Heart left ventricle (tissue), 16 donors: ENCODE measurements at regions not wholly inside any gene's neighbourhood (a gene's known extent, or its start where the extent isn't known, plus 50 kb on each side); places are given as distances from the start of the nearest gene placed in this dataset.

Experiments
- ATAC-seq, 4 donors: fragments of 200-7000 bp; cut with Tn5 transposase; one replicate each; pipeline ENCODE4 v1.9.1; 2020 to 2022; ENCODE audit warnings: moderate library complexity in 4 of 4, mild to moderate bottlenecking in 3 of 4, moderate number of reproducible peaks in 1 of 4
- DNase-seq, 5 donors: peaks; one replicate each; pipeline ENCODE4 v3.0.0-alpha.2; 2020
- H3K27ac ChIP-seq, 12 donors: fragments of 200-600 bp; sonication (generic) in 4 of 12; one replicate each; pipeline versions ENCODE4 v1.5.0 to v1.8.0; 2016 to 2022; ENCODE audit warnings: mild to moderate bottlenecking in 2 of 12
- H3K27me3 ChIP-seq, 9 donors: fragments of 200-600 bp; sonication (generic) in 2 of 9; one replicate each; pipeline versions ENCODE4 v1.5.1 to v1.8.0; 2016 to 2022; ENCODE audit warnings: mild to moderate bottlenecking in 3 of 9
- H3K36me3 ChIP-seq, 9 donors: fragments of 200-600 bp; sonication (generic) in 2 of 9; one replicate each; pipeline versions ENCODE4 v1.5.0 to v1.8.0; 2018 to 2022; ENCODE audit warnings: mild to moderate bottlenecking in 2 of 9
- H3K4me1 ChIP-seq, 12 donors: fragments of 200-600 bp; sonication (generic) in 4 of 12; one replicate each; pipeline versions ENCODE4 v1.5.0 to v1.8.0; 2016 to 2022; ENCODE audit warnings: mild to moderate bottlenecking in 3 of 12
- H3K4me3 ChIP-seq, 12 donors: fragments of 200-600 bp; sonication (generic) in 4 of 12; one replicate each; pipeline versions ENCODE4 v1.5.0 to v1.8.0; 2017 to 2022; ENCODE audit warnings: mild to moderate bottlenecking in 9 of 12, moderate library complexity in 4 of 12
- H3K9me3 ChIP-seq, 12 donors: fragments of 200-600 bp; sonication (generic) in 4 of 12; one replicate each; pipeline versions ENCODE4 v1.5.0 to v1.8.0; 2016 to 2022; ENCODE audit warnings: mild to moderate bottlenecking in 1 of 12
- POLR2A ChIP-seq, 2 donors: fragments of 450-650 bp; IDR thresholded peaks; one replicate each; pipeline ENCODE4 v1.6.1; 2017; ENCODE audit warnings: antibody characterized with exemption in 2 of 2, mild to moderate bottlenecking in 2 of 2, moderate library complexity in 2 of 2
- WGBS, 4 donors: extraction: QIAGEN DNeasy Blood & Tissue Kit in 2 of 4; methylation state at CpG; one replicate each; pipeline versions ENCODE4 v1.1.5 to v1.1.7; 2013 to 2018; 5-methylcytosine and 5-hydroxymethylcytosine counted together
- intact Hi-C, 10 donors: fragments of 100-400 bp; cut with DNase I; formaldehyde crosslinking; loops; one replicate each; pipeline versions ENCODE4 v1.11.1 to v1.14.2; 2022
- TF ChIP-seq, protein P1 (sequence below), 12 donors: fragments of 200-600 bp; sonication (generic) in 4 of 12; IDR thresholded peaks; one replicate each; pipeline versions ENCODE4 v1.5.0 to v1.8.0; 2018 to 2022; ENCODE audit warnings: antibody characterized with exemption in 12 of 12, mild to moderate bottlenecking in 5 of 12
- donor health status: ischemic (EF 13 %, LVEDD 7.1; RV severe dilation, severe dysfunction).
- donor health status: healthy with polysubstance abuse.
- donor health status: DM: no; HTN: yes; CAD: no.
- donor health status: DM: no; HTN: no; CAD: no.
- donor health status: ischemic (EF 25% LVEDD 6.9; RV normal size, moderate dysfunction).
- donor health status: ischemic (EF 25% LVEDD 5.7; RV mildly dilated, moderate dysfunction).
- donor health status: healthy.
- donor health status: DM: yes; HTN: yes; CAD: no.
- donor health status: ischemic (EF 35%, LVEDD 5.7; RV mildly dilated, moderate dysfunction).
- donor health status: nonischemic (EF 11% LVEDD 7.7; RV severe dilation, severe dysfunction).
- donor health status: DM: yes; HTN: yes; CAD: no.
- donor health status: PGD.
- donor health status: ischemic (EF 29% LVEDD 5.4; RV normal size, mild dysfunction).
- donor health status: nonischemic (EF 23%, LVEDD 6.1; RV moderate dilation, normal function).

DNA sequence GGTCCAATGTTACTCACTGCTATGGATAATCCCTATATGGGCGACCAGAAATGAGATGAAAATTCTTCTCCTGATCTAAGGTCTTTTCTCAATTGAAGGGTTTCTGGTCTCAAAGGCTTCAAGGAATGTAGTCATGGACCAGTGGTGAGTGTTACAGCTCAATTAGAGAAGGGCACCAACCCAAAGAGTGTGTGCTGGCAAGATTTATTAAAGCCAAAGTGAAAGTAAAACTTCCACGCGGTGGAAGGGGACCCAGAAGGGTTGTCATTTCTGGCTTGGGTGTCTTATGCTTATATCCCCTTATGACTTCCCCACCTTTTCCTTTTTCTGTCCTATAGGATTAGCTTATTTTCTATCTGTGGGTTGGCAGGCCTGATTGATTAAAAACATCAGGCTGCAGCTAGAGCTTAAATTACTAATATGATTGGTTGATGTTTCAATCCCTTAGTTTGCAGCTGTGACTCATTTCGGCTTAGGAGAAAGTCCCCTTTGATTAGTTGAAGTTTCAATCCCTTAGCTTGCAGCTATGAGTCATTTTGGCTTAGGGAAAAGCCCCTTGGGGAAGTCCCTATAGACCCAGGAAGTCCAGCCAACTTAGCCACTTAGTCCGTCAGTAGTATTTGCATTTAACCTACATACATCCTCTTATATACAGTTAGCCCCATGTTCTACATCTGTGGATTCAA lies 179.5 kb upstream of the NLGN4Y start:
- H3K27me3 ChIP-seq, result no peaks in the 10 kb centered on the region
- WGBS, 4 donors, result 65 to 73% methylated on average over 5 of the region's 5 CpGs; no CpG with 5 or more reads in 2 of the 4 donors
- peak overlapping the region in 4 of 12 donors; percentile 10 to 33 (median 20) for H3K4me3 ChIP-seq
- no peak for DNase-seq
- H3K9me3 ChIP-seq, result no peaks in the 10 kb centered on the region
- intact Hi-C loops, result no loop called here
- no peaks in the 10 kb centered on the region for H3K36me3 ChIP-seq
- no peak for ATAC-seq
- H3K27ac ChIP-seq, result no peak overlapping the region
- TF ChIP-seq, protein P1, sequence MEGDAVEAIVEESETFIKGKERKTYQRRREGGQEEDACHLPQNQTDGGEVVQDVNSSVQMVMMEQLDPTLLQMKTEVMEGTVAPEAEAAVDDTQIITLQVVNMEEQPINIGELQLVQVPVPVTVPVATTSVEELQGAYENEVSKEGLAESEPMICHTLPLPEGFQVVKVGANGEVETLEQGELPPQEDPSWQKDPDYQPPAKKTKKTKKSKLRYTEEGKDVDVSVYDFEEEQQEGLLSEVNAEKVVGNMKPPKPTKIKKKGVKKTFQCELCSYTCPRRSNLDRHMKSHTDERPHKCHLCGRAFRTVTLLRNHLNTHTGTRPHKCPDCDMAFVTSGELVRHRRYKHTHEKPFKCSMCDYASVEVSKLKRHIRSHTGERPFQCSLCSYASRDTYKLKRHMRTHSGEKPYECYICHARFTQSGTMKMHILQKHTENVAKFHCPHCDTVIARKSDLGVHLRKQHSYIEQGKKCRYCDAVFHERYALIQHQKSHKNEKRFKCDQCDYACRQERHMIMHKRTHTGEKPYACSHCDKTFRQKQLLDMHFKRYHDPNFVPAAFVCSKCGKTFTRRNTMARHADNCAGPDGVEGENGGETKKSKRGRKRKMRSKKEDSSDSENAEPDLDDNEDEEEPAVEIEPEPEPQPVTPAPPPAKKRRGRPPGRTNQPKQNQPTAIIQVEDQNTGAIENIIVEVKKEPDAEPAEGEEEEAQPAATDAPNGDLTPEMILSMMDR (IDR thresholded peaks at IDR 0.05), result no peak
- TF ChIP-seq POLR2A (IDR thresholded peaks at IDR 0.05), result no peak
- no peaks in the 10 kb centered on the region for H3K4me1 ChIP-seq

GRCh38 chrY:14351590-14351989 lies 172.7 kb upstream of the NLGN4Y start:
- TF ChIP-seq, protein P1 (IDR thresholded peaks at IDR 0.05), result no peak
- H3K4me3 ChIP-seq, result no peak overlapping the region
- intact Hi-C loops, result no loop called here
- no peak overlapping the region for H3K27ac ChIP-seq
- H3K4me1 ChIP-seq, result no peaks in the 10 kb centered on the region
- no peaks in the 10 kb centered on the region for H3K9me3 ChIP-seq
- H3K36me3 ChIP-seq, result no peaks in the 10 kb centered on the region
- ATAC-seq (no peak), DNase-seq (no peak)
- no peaks in the 10 kb centered on the region for H3K27me3 ChIP-seq
- WGBS, 4 donors, result 7 to 12% methylated on average over 1 of the region's 1 CpG; no CpG with 5 or more reads in 2 of the 4 donors

DNA sequence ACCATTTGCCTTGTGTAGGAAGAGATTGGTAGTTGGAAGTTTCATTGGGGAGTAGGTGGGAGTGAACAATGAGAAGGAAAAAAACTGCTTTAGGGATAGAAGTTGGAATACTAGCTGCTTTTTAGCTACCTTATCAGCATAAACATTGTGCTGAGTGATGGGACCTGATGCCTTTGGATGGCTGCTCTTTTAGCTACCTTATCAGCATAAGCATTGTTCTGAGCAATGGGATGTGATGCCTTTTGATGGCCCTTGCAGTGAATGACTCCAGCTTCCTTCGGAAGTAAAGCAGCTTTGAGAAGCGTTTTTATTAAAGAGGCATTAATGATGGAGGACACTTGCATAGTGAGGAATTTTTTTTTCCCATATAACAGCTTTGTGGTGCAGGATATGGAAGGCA lies 168.2 kb upstream of the NLGN4Y start:
- Histone ChIP-seq H3K36me3 (no peaks in the 10 kb centered on the region), H3K27me3 (no peaks in the 10 kb centered on the region), H3K9me3 (no peaks in the 10 kb centered on the region), H3K4me1 (no peaks in the 10 kb centered on the region), H3K27ac (no peak overlapping the region), H3K4me3 (no peak overlapping the region)
- DNase-seq, result no peak
- TF ChIP-seq, protein P1 (IDR thresholded peaks at IDR 0.05), result no peak
- TF ChIP-seq POLR2A (IDR thresholded peaks at IDR 0.05), result no peak
- intact Hi-C loops, result no loop called here
- 57% methylated on average over 2 of the region's 2 CpGs; no CpG with 5 or more reads in 2 of the 4 donors for WGBS, 4 donors
- ATAC-seq, result no peak

- Histone ChIP-seq H3K4me3 (no peak overlapping the region), H3K36me3 (no peaks in the 10 kb centered on the region), H3K9me3 (no peaks in the 10 kb centered on the region), H3K27me3 (no peaks in the 10 kb centered on the region), H3K4me1 (no peaks in the 10 kb centered on the region), H3K27ac (no peak overlapping the region)
- ATAC-seq (no peak), DNase-seq (no peak)
- TF ChIP-seq, protein P1 (IDR thresholded peaks at IDR 0.05), result no peak
- TF ChIP-seq POLR2A (IDR thresholded peaks at IDR 0.05), result no peak
- intact Hi-C loops, result no loop called here
Measured at GRCh38 chrY:14360748-14361500, 163.4 kb upstream of the NLGN4Y start.
